PC-3 (cell line): ENCODE measurements at regions not wholly inside any gene's neighbourhood (a gene's known extent, or its start where the extent isn't known, plus 50 kb on each side); places are given as distances from the start of the nearest gene placed in this dataset.

Source experiments
- ATAC-seq: fragments of 200-7000 bp; cut with Tn5 transposase; 2 replicates; pipeline ENCODE4 v1.9.1; 2020; ENCODE audit warnings: mild to moderate bottlenecking, moderate library complexity
- BruUV-seq: library from RNA; stranded (reverse); fragments of 400-500 nt; replicated peaks from 2 replicates; lab custom pipeline; 2021; lab: Mats Ljungman, UMichigan
- CTCF ChIA-PET: fragments of 300-600 bp; sonication (Branson Sonifier 250); formaldehyde crosslinking; loops from one replicate; lab custom pipeline; 2022; ENCODE audit warnings: antibody characterized with exemption; lab: Charles Lee
- POLR2A ChIA-PET: fragments of 300-600 bp; sonication (Branson Sonifier 250); formaldehyde crosslinking; loops from one replicate; lab custom pipeline; 2022; ENCODE audit warnings: antibody characterized with exemption; ENCODE audit not compliant: unreplicated experiment; lab: Charles Lee
- DNase-seq: peaks from one replicate; pipeline ENCODE4 v3.0.0-alpha.2; 2015
- H2AFZ ChIP-seq: fragments of 300-600 bp; sonication (generic); 2 replicates; pipeline ENCODE4 v1.6.0; 2016; ENCODE audit warnings: antibody characterized with exemption, low read length
- H3F3A ChIP-seq: fragments of 300-600 bp; sonication (generic); one replicate; pipeline ENCODE4 v1.6.0; 2017; ENCODE audit warnings: antibody characterized with exemption, low read length, control low read depth, mild to moderate bottlenecking; ENCODE audit not compliant: unreplicated experiment
- H3K27ac ChIP-seq: fragments of 300-600 bp; sonication (generic); 2 replicates; pipeline ENCODE4 v1.5.1; 2016; ENCODE audit warnings: mild to moderate bottlenecking, low read length
- H3K27me3 ChIP-seq: fragments of 300-600 bp; sonication (generic); 2 replicates; pipeline ENCODE4 v1.6.1; 2016; ENCODE audit warnings: low read length, mixed read lengths
- H3K36me3 ChIP-seq: fragments of 300-600 bp; sonication (generic); 2 replicates; pipeline ENCODE4 v1.6.1; 2016; ENCODE audit warnings: low read depth, mixed run types, low read length, mixed read lengths
- H3K4me1 ChIP-seq: fragments of 300-600 bp; sonication (generic); 2 replicates; pipeline ENCODE4 v1.5.1; 2016; ENCODE audit warnings: low read length; ENCODE audit not compliant: insufficient read depth
- H3K4me2 ChIP-seq: fragments of 300-600 bp; sonication (generic); 2 replicates; pipeline ENCODE4 v1.6.0; 2016; ENCODE audit warnings: low read length
- H3K4me3 ChIP-seq: fragments of 300-600 bp; sonication (generic); 2 replicates; pipeline ENCODE4 v1.5.1; 2016; ENCODE audit warnings: mild to moderate bottlenecking, low read length, mixed read lengths
- H3K79me2 ChIP-seq: fragments of 300-600 bp; sonication (generic); 2 replicates; pipeline ENCODE4 v1.6.1; 2017; ENCODE audit warnings: low read length, mixed read lengths
- H3K9ac ChIP-seq: fragments of 300-600 bp; sonication (generic); 2 replicates; pipeline ENCODE4 v1.6.0; 2016; ENCODE audit warnings: mild to moderate bottlenecking, low read length
- H3K9me2 ChIP-seq: fragments of 300-600 bp; sonication (generic); replicated peaks from 2 replicates; pipeline ENCODE4 v1.6.1; 2016; ENCODE audit warnings: mixed run types, low read length, mixed read lengths
- H3K9me3 ChIP-seq: fragments of 300-600 bp; sonication (generic); 2 replicates; pipeline ENCODE4 v1.6.1; 2016; ENCODE audit warnings: low read length, mixed read lengths
- H4K20me1 ChIP-seq: fragments of 300-600 bp; sonication (generic); 2 replicates; pipeline ENCODE4 v1.6.1; 2016; ENCODE audit warnings: low read length, mixed read lengths
- CTCF ChIP-seq: fragments of 300-600 bp; sonication (generic); conservative IDR thresholded peaks from 2 replicates; pipeline ENCODE4 v1.5.1; 2017; ENCODE audit warnings: antibody characterized with exemption, low read depth, mild to moderate bottlenecking, low read length
- EZH2 ChIP-seq: fragments of 300-600 bp; sonication (generic); IDR thresholded peaks from one replicate; pipeline ENCODE4 v1.6.1; 2017; ENCODE audit warnings: antibody characterized with exemption, mild to moderate bottlenecking, low read length; ENCODE audit not compliant: unreplicated experiment
- EZH2phosphoT487 ChIP-seq: fragments of 300-600 bp; sonication (generic); IDR thresholded peaks from 2 replicates; pipeline ENCODE4 v1.6.1; 2018; ENCODE audit warnings: mild to moderate bottlenecking, antibody characterized with exemption, low read length, borderline replicate concordance
- intact Hi-C: fragments of 100-400 bp; cut with micrococcal nuclease; formaldehyde crosslinking; loops from 2 replicates; pipeline ENCODE4 v1.9.0; 2023

- intact Hi-C loops = loop anchor here (5.0 to 10.0 kb wide), 2 partner anchors 170 to 238 kb away; no protein-coding TSS in a partner anchor
Measured at GRCh38 chr1:58904299-58905125, 120.7 kb upstream of the JUN start.

GRCh38 chr1:58905126-58905490 lies 121.3 kb upstream of the JUN start:
- ChIA-PET CTCF (no interaction called here), POLR2A (no interaction called here)
- TF ChIP-seq CTCF = no peak
- TF ChIP-seq EZH2 = no peak
- no peak for TF ChIP-seq EZH2phosphoT487
- no peak for ATAC-seq
- no peak overlapping the region for H3K4me3 ChIP-seq
- H3K9ac ChIP-seq = no peak overlapping the region
- no peaks in the 10 kb centered on the region for H3K36me3 ChIP-seq
- H2AFZ ChIP-seq = no peak overlapping the region
- DNase-seq = no peak
- H3K9me3 ChIP-seq = no peaks in the 10 kb centered on the region
- peaks cover 44% of the 10 kb centered on the region for H3K4me1 ChIP-seq
- no peaks in the 10 kb centered on the region for H3K27me3 ChIP-seq
- H3K9me2 ChIP-seq = no peaks in the 10 kb centered on the region
- no peaks in the 10 kb centered on the region for H4K20me1 ChIP-seq
- intact Hi-C loops = loop anchor here (10.0 kb wide), 1 partner anchor 170 kb away; no protein-coding TSS in a partner anchor
- H3K79me2 ChIP-seq = no peaks in the 10 kb centered on the region
- no peak overlapping the region for H3K4me2 ChIP-seq
- H3K27ac ChIP-seq = no peak overlapping the region
- H3F3A ChIP-seq = peaks cover 7% of the 10 kb centered on the region
- no TSS peak for BruUV-seq

More at GRCh38 chr1:58904299-58905125, 120.7 kb upstream of the JUN start:
- Histone ChIP-seq H3K9ac (peak overlapping the region; percentile 92), H3F3A (peaks cover 7% of the 10 kb centered on the region), H2AFZ (peak overlapping the region; percentile 95), H3K27me3 (no peaks in the 10 kb centered on the region), H3K9me3 (no peaks in the 10 kb centered on the region), H3K9me2 (no peaks in the 10 kb centered on the region), H3K4me3 (peak overlapping the region; percentile 78), H3K36me3 (no peaks in the 10 kb centered on the region), H4K20me1 (no peaks in the 10 kb centered on the region), H3K4me1 (peaks cover 38% of the 10 kb centered on the region), H3K27ac (peak overlapping the region; percentile 92), H3K79me2 (no peaks in the 10 kb centered on the region), H3K4me2 (peak overlapping the region; percentile 97)
- POLR2A ChIA-PET = no interaction called here
- DNase-seq (no peak), ATAC-seq (no peak)
- TF ChIP-seq EZH2 (no peak), EZH2phosphoT487 (no peak), CTCF (no peak)
- TSS peak; percentile 79 for BruUV-seq
- CTCF ChIA-PET = no interaction called here

GRCh38 chr1:58905628-58906221 lies 121.9 kb upstream of the JUN start:
- peaks cover 41% of the 10 kb centered on the region for H3K4me1 ChIP-seq
- intact Hi-C loops = loop anchor here (10.0 kb wide), 1 partner anchor 169 kb away; no protein-coding TSS in a partner anchor
- no peaks in the 10 kb centered on the region for H3K9me2 ChIP-seq
- no peak overlapping the region for H3K4me2 ChIP-seq
- H4K20me1 ChIP-seq = no peaks in the 10 kb centered on the region
- no peaks in the 10 kb centered on the region for H3K27me3 ChIP-seq
- H3F3A ChIP-seq = peaks cover 7% of the 10 kb centered on the region
- ATAC-seq (no peak), DNase-seq (no peak)
- no TSS peak for BruUV-seq
- no peak for TF ChIP-seq EZH2phosphoT487
- no peak for TF ChIP-seq CTCF
- no peak for TF ChIP-seq EZH2
- H3K79me2 ChIP-seq = no peaks in the 10 kb centered on the region
- no peaks in the 10 kb centered on the region for H3K36me3 ChIP-seq
- H3K27ac ChIP-seq = no peak overlapping the region
- H3K9ac ChIP-seq = no peak overlapping the region
- H3K4me3 ChIP-seq = no peak overlapping the region
- ChIA-PET POLR2A (no interaction called here), CTCF (no interaction called here)
- H2AFZ ChIP-seq = no peak overlapping the region
- H3K9me3 ChIP-seq = no peaks in the 10 kb centered on the region
